ENCODE measurements at regions not wholly inside any gene's neighbourhood (a gene's known extent, or its start where the extent isn't known, plus 50 kb on each side); places are given as distances from the start of the nearest gene placed in this dataset.

GRCh38 chr14:54175298-54175942 is 218.8 kb upstream of the BMP4 start:
- peak; percentile 92 for DNase-seq (ENCODE audit: low spot score)

GRCh38 chr14:54177019-54177418 is 219.8 kb upstream of the CDKN3 start:
- peak; percentile 56 for DNase-seq (ENCODE audit: low spot score)

GRCh38 chr14:54177641-54178621 is 218.9 kb upstream of the CDKN3 start:
- DNase-seq (ENCODE audit: low spot score), result peak; percentile 87

GRCh38 chr14:54182419-54183045 is 214.3 kb upstream of the CDKN3 start:
- peak; percentile 81 for DNase-seq (ENCODE audit: low spot score)

DNA sequence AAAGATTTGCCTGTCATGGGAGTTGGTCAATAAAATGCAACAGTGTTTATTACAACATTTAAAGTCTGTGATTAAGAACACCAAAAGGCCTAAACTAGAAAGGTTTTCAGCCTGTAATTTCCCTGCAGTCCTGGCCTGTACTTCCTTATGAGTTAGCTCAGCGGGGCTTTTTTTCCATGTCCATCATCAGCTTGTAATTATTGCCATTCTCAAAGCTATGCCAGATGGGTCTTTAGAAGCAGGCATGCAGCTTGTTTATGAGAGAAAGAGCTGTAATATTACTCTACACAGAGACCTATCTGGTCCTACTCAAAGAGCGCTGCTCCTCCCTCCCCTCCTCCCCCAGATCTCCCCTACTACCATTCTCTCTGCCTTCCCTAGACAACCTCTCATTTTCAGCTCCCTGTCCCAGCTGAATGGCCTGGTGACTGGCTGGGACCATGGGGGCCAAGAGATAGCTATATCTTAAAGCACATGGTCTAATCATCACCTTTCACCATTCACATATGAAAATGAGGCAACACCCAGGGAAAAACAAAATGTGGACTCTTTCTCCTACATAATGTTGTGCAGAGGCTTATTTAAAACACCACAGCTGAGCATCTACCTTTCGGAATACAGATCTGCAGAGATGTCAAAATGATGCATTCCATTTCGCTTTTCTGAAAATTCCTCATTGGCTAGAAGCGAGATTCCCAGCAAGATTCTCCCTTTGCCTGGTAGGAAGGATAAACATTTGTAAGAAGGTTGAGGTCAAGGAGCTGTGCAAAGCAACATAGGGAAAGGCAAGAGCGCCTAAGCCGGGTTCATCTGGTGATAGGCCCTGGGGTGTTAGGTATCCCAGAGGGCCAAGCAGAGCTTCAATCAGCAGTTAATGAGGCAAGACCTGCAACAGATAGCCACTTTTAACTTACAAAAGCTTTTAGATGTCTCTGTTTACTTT is 209.7 kb upstream of the CDKN3 start:
- DNase-seq (ENCODE audit: low spot score), result no peak

DNA sequence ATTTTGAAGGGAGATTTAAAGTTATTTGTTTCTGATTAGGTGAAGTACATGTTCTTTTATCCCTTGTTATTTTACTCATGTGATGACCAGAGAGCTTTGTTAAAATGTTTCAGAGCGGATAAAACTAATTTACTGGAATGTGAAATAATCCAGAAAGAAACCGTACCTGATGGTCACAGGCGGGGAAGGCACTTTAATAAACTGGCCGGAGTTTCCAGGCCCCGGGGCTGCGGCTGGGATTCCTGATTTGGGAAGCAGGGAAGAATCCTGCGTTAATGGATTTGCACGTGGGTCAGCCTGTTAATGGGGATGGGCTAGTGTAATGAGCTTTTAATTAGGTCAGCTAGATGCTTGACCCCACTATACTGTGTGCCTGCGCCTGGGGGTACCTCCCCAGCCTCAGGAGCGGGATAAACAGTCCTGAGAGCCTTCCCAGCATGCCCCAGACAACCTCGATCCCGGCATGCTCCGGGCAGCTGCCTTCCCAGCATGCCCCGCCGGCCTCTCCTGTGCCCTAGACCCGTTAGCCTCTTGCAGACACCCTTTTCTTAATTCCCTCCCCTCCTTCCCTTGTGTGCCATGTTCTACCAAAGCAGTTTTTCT is 208.6 kb upstream of the CDKN3 start:
- no peak for DNase-seq (ENCODE audit: low spot score)

DNA sequence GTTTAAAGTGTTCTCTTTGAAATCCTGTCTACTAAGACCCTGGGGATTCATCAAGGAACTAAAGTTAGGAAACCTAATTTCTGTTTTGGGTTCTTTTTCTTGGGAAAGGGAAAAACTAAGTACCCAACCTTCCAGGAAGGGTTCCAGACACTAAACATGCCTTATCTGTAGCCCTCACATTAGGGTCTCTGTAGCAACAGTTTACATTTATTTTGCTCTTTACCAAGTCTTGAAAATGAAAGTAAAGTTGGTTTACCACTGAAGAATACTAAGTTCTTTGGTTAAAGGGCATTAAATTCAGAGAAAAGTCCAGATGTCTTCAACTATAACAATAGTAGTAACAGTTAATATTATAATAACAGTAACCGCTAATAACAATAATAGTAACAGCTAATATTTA is 207.5 kb upstream of the CDKN3 start:
- DNase-seq (ENCODE audit: low spot score), result no peak

DNA sequence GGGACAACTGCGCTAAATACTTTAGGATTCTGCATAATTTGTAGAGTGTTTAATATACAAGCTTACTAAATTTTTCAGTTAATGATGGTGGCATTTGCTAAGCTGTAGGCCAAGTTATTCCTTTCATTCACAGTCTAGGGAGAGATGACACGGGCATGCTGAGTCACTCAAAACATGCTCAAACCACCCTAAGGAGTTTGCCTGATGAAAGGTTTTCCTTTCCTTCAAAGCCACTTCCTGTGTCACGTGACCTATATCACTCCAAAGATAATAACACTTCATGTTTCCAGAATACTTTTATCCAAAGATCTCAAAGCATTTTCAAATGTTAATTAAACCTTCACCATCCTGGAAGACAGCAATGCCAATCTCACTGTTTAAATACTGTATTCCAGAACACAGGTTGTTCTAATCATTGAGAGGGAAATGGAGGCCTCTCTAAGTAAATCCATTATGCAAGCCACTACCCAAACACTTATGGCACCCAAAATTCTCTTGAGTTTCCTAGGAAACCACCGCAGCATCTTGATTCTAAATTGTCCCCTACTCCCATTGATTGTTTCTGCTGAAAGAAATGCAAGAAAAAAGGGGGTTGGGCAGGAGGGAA is 207.0 kb upstream of the CDKN3 start:
- peak; percentile 82 for DNase-seq (ENCODE audit: low spot score)

DNA sequence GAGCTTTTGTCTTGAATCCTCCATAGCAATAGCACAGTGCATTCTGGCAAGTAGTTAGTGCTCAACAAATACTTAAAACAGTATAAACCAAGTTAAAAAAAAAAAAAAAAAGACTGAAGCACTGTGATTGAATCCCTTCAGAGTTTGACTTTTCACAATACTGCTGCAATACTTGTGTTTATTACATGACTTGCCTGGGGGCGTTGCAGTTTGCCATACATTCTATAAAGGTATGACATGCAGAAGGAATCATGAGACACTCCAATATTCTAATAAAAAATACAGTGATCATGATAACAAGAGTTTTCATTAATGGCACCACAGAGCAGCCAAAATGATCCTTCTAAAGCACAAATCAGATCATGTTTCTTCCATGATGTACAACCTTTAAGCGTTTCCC is 205.0 kb upstream of the CDKN3 start:
- no peak for DNase-seq (ENCODE audit: low spot score)

GRCh38 chr14:54192610-54193009 is 204.2 kb upstream of the CDKN3 start:
- no peak for DNase-seq (ENCODE audit: low spot score)

DNA sequence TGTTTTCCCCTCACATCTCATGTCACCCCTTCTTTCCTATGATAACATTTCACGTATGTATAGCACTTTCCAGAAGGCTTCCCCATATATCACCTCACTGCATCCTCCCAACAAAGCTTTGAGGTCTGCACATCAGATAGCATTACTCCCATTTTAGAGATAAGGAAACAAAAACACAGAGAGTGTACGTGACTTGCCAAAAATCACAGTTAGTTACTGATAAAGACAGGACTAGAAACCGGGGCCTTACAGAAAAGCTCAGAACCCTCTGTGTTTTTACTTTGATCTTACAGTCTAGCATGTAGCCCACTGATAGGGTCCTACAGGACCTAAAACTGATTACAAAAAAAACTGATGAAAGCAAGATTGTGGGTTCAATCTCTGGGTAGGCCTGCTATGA is 202.9 kb upstream of the CDKN3 start:
- DNase-seq (ENCODE audit: low spot score), result no peak

DNA sequence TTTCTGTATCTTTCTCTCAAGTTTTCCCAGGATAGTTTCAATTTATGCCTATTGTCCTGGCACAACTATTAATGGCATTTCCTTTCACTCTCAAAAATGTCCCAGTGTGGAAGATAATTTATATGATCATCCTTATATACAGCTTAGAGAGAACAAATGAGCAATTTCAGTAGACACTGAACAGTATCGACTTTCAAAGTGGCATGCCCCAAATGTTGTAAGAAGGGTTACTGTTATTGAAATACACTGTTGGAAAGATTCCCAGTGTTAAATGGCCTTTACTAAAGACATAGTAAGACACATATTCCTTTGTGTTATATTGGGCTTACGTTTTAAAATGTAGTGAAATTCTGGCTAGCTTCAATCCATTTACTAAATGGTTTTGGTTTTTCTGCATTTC is 202.3 kb upstream of the CDKN3 start:
- no peak for DNase-seq (ENCODE audit: low spot score)

GRCh38 chr14:54197369-54197768 is 199.4 kb upstream of the CDKN3 start:
- DNase-seq (ENCODE audit: low spot score), result peak; percentile 79

DNA sequence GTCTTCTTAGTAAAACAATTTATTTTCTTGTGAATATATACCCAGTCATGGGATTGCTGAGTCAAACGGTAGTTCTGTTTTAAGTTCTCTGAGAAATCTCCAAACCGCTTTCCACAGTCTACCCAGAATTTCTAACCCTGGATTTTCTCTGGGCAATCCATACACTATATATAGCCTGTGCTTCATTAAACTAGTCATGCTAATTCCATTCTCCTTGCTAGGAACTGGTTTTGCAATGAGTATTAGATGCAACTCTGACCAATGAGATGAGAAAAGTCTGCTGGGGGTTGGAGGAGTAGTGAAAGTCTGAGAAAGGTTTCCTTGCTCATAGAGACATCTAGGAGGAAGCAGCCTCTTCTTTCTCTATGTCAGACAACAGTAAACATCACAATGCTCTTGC is 196.1 kb upstream of the CDKN3 start:
- DNase-seq (ENCODE audit: low spot score), result no peak

- no peak for DNase-seq (ENCODE audit: low spot score)
These were observed 194.5 kb upstream of the CDKN3 start for GRCh38 chr14:54202288-54202687.

GRCh38 chr14:54206516-54206915 is 190.3 kb upstream of the CDKN3 start:
- DNase-seq (ENCODE audit: low spot score), result peak; percentile 66

- DNase-seq (ENCODE audit: low spot score), result no peak
These were observed 189.7 kb upstream of the CDKN3 start for GRCh38 chr14:54207075-54207474.

- DNase-seq (ENCODE audit: low spot score), result no peak
These were observed 189.0 kb upstream of the CDKN3 start for GRCh38 chr14:54207476-54208462.

DNA sequence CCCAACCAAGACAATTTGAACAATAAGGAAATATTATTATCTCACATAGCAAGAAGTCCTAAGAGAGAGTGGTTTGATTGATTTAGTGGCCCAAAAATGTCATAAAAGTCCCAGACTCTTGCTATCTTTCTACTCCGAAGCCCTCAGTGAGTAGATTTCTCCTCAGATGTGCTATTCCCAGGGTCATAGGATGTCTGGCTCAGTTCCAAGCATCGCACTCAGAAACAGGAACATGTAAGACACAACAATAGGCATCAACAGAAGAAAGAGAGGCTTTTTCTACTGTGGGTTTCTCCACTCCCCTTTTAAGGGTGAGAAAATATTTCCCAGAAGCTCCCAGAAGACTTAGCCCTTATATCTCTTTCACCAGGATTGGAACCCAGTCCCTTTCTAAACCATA is 188.1 kb upstream of the CDKN3 start:
- no peak for DNase-seq (ENCODE audit: low spot score)
